HEK293 (cell line): ENCODE measurements at regions not wholly inside any gene's neighbourhood (a gene's known extent, or its start where the extent isn't known, plus 50 kb on each side); places are given as distances from the start of the nearest gene placed in this dataset.

Experiments used
- BCL6B ChIP-seq: fragments of 450-650 bp; formaldehyde crosslinking; IDR thresholded peaks from 2 replicates; pipeline ENCODE4 v1.5.1; 2017; ENCODE audit warnings: missing biosample characterization, missing genetic modification characterization
- FEZF1 ChIP-seq: fragments of 450-650 bp; formaldehyde crosslinking; IDR thresholded peaks from 2 replicates; pipeline ENCODE4 v1.5.1; 2016; ENCODE audit warnings: missing biosample characterization, missing genetic modification characterization
- IKZF3 ChIP-seq: fragments of 450-650 bp; IDR thresholded peaks from 2 replicates; pipeline ENCODE4 v1.5.0; 2018; ENCODE audit warnings: missing biosample characterization, mild to moderate bottlenecking, missing genetic modification characterization, moderate library complexity
- KLF16 ChIP-seq: fragments of 450-650 bp; formaldehyde crosslinking; IDR thresholded peaks from 2 replicates; pipeline ENCODE4 v1.5.1; 2017; ENCODE audit warnings: missing biosample characterization, missing genetic modification characterization
- KLF8 ChIP-seq: fragments of 450-650 bp; formaldehyde crosslinking; IDR thresholded peaks from 2 replicates; pipeline ENCODE4 v1.5.1; 2016; ENCODE audit warnings: missing biosample characterization, missing genetic modification characterization
- PRDM4 ChIP-seq: fragments of 450-650 bp; formaldehyde crosslinking; IDR thresholded peaks from 2 replicates; pipeline ENCODE4 v1.5.1; 2017; ENCODE audit warnings: missing biosample characterization, missing genetic modification characterization
- REPIN1 ChIP-seq: fragments of 450-650 bp; formaldehyde crosslinking; IDR thresholded peaks from 2 replicates; pipeline ENCODE4 v1.5.1; 2017; ENCODE audit warnings: missing biosample characterization, missing genetic modification characterization, low read depth
- SCRT2 ChIP-seq: fragments of 450-650 bp; formaldehyde crosslinking; IDR thresholded peaks from 2 replicates; pipeline ENCODE4 v1.5.1; 2016; ENCODE audit warnings: missing biosample characterization, missing genetic modification characterization
- ZBTB26 ChIP-seq: fragments of 450-650 bp; formaldehyde crosslinking; optimal IDR thresholded peaks from 2 replicates; pipeline ENCODE3; 2016; ENCODE audit warnings: missing biosample characterization, mild to moderate bottlenecking, missing genetic modification characterization
- ZBTB44 ChIP-seq: fragments of 450-650 bp; IDR thresholded peaks from 2 replicates; pipeline ENCODE4 v1.5.1; 2018; ENCODE audit warnings: missing biosample characterization, mild to moderate bottlenecking, missing genetic modification characterization
- ZFP37 ChIP-seq: fragments of 450-650 bp; formaldehyde crosslinking; IDR thresholded peaks from 2 replicates; pipeline ENCODE4 v1.5.1; 2016; ENCODE audit warnings: missing biosample characterization, missing genetic modification characterization
- ZFP41 ChIP-seq: fragments of 450-650 bp; formaldehyde crosslinking; IDR thresholded peaks from 2 replicates; pipeline ENCODE4 v1.5.1; 2016; ENCODE audit warnings: missing biosample characterization, missing genetic modification characterization, borderline replicate concordance
- ZNF10 ChIP-seq: fragments of 450-650 bp; formaldehyde crosslinking; IDR thresholded peaks from 2 replicates; pipeline ENCODE4 v1.5.1; 2017; ENCODE audit warnings: missing biosample characterization, missing genetic modification characterization
- ZNF138 ChIP-seq: fragments of 450-650 bp; formaldehyde crosslinking; IDR thresholded peaks from 2 replicates; pipeline ENCODE4 v1.5.1; 2016; ENCODE audit warnings: missing biosample characterization, missing genetic modification characterization, borderline replicate concordance
- ZNF146 ChIP-seq: fragments of 450-650 bp; formaldehyde crosslinking; IDR thresholded peaks from 2 replicates; pipeline ENCODE4 v1.5.1; 2016; ENCODE audit warnings: missing biosample characterization, missing genetic modification characterization
- ZNF155 ChIP-seq: fragments of 450-650 bp; formaldehyde crosslinking; IDR thresholded peaks from 2 replicates; pipeline ENCODE4 v1.5.1; 2016; ENCODE audit warnings: missing biosample characterization, missing genetic modification characterization
- ZNF18 ChIP-seq: fragments of 450-650 bp; formaldehyde crosslinking; IDR thresholded peaks from 2 replicates; pipeline ENCODE4 v1.5.1; 2016; ENCODE audit warnings: missing biosample characterization, missing genetic modification characterization
- ZNF24 ChIP-seq: fragments of 450-650 bp; formaldehyde crosslinking; IDR thresholded peaks from 2 replicates; pipeline ENCODE4 v1.5.1; 2016; ENCODE audit warnings: missing biosample characterization, missing genetic modification characterization
- ZNF558 ChIP-seq: fragments of 450-650 bp; formaldehyde crosslinking; IDR thresholded peaks from 2 replicates; pipeline ENCODE4 v1.5.1; 2016; ENCODE audit warnings: missing biosample characterization, missing genetic modification characterization
- ZNF561 ChIP-seq: fragments of 450-650 bp; IDR thresholded peaks from 2 replicates; pipeline ENCODE4 v1.5.1; 2018; ENCODE audit warnings: missing biosample characterization, missing genetic modification characterization, borderline replicate concordance
- ZNF580 ChIP-seq: fragments of 450-650 bp; formaldehyde crosslinking; IDR thresholded peaks from 2 replicates; pipeline ENCODE4 v1.5.1; 2016; ENCODE audit warnings: missing biosample characterization, missing genetic modification characterization
- ZNF639 ChIP-seq: fragments of 450-650 bp; formaldehyde crosslinking; IDR thresholded peaks from 2 replicates; pipeline ENCODE4 v1.5.1; 2016; ENCODE audit warnings: missing biosample characterization, missing genetic modification characterization
- ZNF645 ChIP-seq: fragments of 450-650 bp; formaldehyde crosslinking; IDR thresholded peaks from 2 replicates; pipeline ENCODE4; 2016; ENCODE audit warnings: missing biosample characterization, missing genetic modification characterization
- ZNF654 ChIP-seq: fragments of 450-650 bp; formaldehyde crosslinking; IDR thresholded peaks from 2 replicates; pipeline ENCODE4 v1.5.1; 2016; ENCODE audit warnings: low read depth, missing biosample characterization, missing genetic modification characterization
- ZNF660 ChIP-seq: fragments of 450-650 bp; IDR thresholded peaks from 2 replicates; pipeline ENCODE4 v1.5.1; 2018; ENCODE audit warnings: missing biosample characterization, mild to moderate bottlenecking, missing genetic modification characterization
- ZNF704 ChIP-seq: fragments of 450-650 bp; formaldehyde crosslinking; IDR thresholded peaks from 2 replicates; pipeline ENCODE4 v1.5.1; 2016; ENCODE audit warnings: missing biosample characterization, missing genetic modification characterization

GRCh38 chr11:116276051-116277044 is 496.4 kb downstream of the BUD13 start (continued):
- TF ChIP-seq ZNF138 (tag by site-specific recombination), result no peak
- TF ChIP-seq KLF8 (tag by site-specific recombination), result no peak
- no peak for TF ChIP-seq ZBTB44 (tag by site-specific recombination)
- TF ChIP-seq ZNF561, result no peak
- peak; percentile 49; the same call in 1 of the 2 replicates for TF ChIP-seq ZNF580 (tag by site-specific recombination)
- TF ChIP-seq ZNF155, result no peak
- no peak for TF ChIP-seq ZNF704 (tag by site-specific recombination)
- TF ChIP-seq ZNF645 (tag by site-specific recombination), result no peak
- TF ChIP-seq IKZF3, result no peak
- TF ChIP-seq ZFP37 (tag by site-specific recombination), result 0 out of 2 replicates have a peak, but pooled peaks have one; percentile 45
- TF ChIP-seq ZNF639, result no peak
- TF ChIP-seq ZNF654 (tag by site-specific recombination), result peak; percentile 87
- TF ChIP-seq ZNF10, result no peak
- no peak for TF ChIP-seq REPIN1
- no peak for TF ChIP-seq ZNF558 (tag by site-specific recombination)
- peak; percentile 17 for TF ChIP-seq ZBTB26 (tag by site-specific recombination)
- TF ChIP-seq KLF16 (tag by site-specific recombination), result no peak
- no peak for TF ChIP-seq ZNF146 (tag by site-specific recombination)
- TF ChIP-seq ZFP41, result no peak
- TF ChIP-seq PRDM4 (tag by site-specific recombination), result no peak
- TF ChIP-seq FEZF1 (tag by site-specific recombination), result no peak
- TF ChIP-seq ZNF24 (tag by site-specific recombination), result no peak
- no peak for TF ChIP-seq SCRT2 (tag by site-specific recombination)
- TF ChIP-seq BCL6B (tag by site-specific recombination), result 0 out of 2 replicates have a peak, but pooled peaks have one; percentile 18
- TF ChIP-seq ZNF660 (tag by site-specific recombination), result 0 out of 2 replicates have a peak, but pooled peaks have one; percentile 55
- TF ChIP-seq ZNF18, result no peak
